HepG2 (cell line): ENCODE measurements at regions not wholly inside any gene's neighbourhood (a gene's known extent, or its start where the extent isn't known, plus 50 kb on each side); places are given as distances from the start of the nearest gene placed in this dataset.

Experiments
- AKAP8 ChIP-seq: sonication (generic); formaldehyde crosslinking; IDR thresholded peaks from 2 replicates; pipeline ENCODE4 v1.5.1; 2020; ENCODE audit warnings: mild to moderate bottlenecking, missing genetic modification reagents
- HHEX ChIP-seq: IDR thresholded peaks from 2 replicates; pipeline ENCODE4 v1.6.1; 2016; ENCODE audit warnings: control low read depth
- KDM1A ChIP-seq: IDR thresholded peaks from 2 replicates; pipeline ENCODE4 v1.6.1; 2016; ENCODE audit warnings: missing compliant biosample characterization
- KLF12 ChIP-seq: sonication (generic); formaldehyde crosslinking; IDR thresholded peaks from 2 replicates; pipeline ENCODE4 v1.4.0; 2020; ENCODE audit warnings: missing genetic modification reagents, borderline replicate concordance
- PHF21A ChIP-seq: sonication (generic); formaldehyde crosslinking; IDR thresholded peaks from 2 replicates; pipeline ENCODE4 v1.5.0; 2020; ENCODE audit warnings: mild to moderate bottlenecking, missing genetic modification reagents
- PRMT3 ChIP-seq: sonication (generic); formaldehyde crosslinking; IDR thresholded peaks from 2 replicates; pipeline ENCODE4 v1.8.1; 2022; ENCODE audit warnings: low read depth, mild to moderate bottlenecking, moderate library complexity, missing genetic modification reagents, borderline replicate concordance
- RFX3 ChIP-seq: IDR thresholded peaks from 2 replicates; pipeline ENCODE4 v1.6.1; 2016; ENCODE audit warnings: missing biosample characterization, missing genetic modification reagents
- SIX1 ChIP-seq: sonication (generic); formaldehyde crosslinking; IDR thresholded peaks from 2 replicates; pipeline ENCODE4 v1.4.0; 2020; ENCODE audit warnings: missing genetic modification reagents, borderline replicate concordance
- ZFP82 ChIP-seq: sonication (generic); formaldehyde crosslinking; IDR thresholded peaks from 2 replicates; pipeline ENCODE4 v1.5.1; 2020; ENCODE audit warnings: mild to moderate bottlenecking, missing genetic modification reagents, borderline replicate concordance
- ZMYM3 ChIP-seq: sonication (generic); formaldehyde crosslinking; IDR thresholded peaks from 2 replicates; pipeline ENCODE4 v1.5.1; 2020; ENCODE audit warnings: mild to moderate bottlenecking, missing genetic modification reagents
- ZMYM4 ChIP-seq: sonication (generic); formaldehyde crosslinking; IDR thresholded peaks from 2 replicates; pipeline ENCODE4 v1.8.1; 2023; ENCODE audit warnings: mild to moderate bottlenecking, missing genetic modification reagents
- ZNF24 ChIP-seq: fragments of 450-650 bp; IDR thresholded peaks from 2 replicates; pipeline ENCODE4 v1.6.1; 2017; ENCODE audit warnings: antibody characterized with exemption, mild to moderate bottlenecking
- ZNF431 ChIP-seq: sonication (generic); formaldehyde crosslinking; IDR thresholded peaks from 2 replicates; pipeline ENCODE4 v1.9.0; 2022; ENCODE audit warnings: missing genetic modification reagents, low read depth, mild to moderate bottlenecking, borderline replicate concordance
- TF ChIP-seq, protein P1 (sequence below): sonication (generic); formaldehyde crosslinking; IDR thresholded peaks from 2 replicates; pipeline ENCODE4 v1.9.0; 2021; ENCODE audit warnings: missing genetic modification reagents, mild to moderate bottlenecking, borderline replicate concordance
- TF ChIP-seq, protein P2 (sequence below): sonication (generic); formaldehyde crosslinking; IDR thresholded peaks from 2 replicates; pipeline ENCODE4 v1.4.0; 2020; ENCODE audit warnings: missing genetic modification reagents
- TF ChIP-seq, protein P3 (sequence below): sonication (generic); formaldehyde crosslinking; IDR thresholded peaks from 2 replicates; pipeline ENCODE4 v1.4.0; 2020; ENCODE audit warnings: mild to moderate bottlenecking, missing genetic modification reagents
- TF ChIP-seq, protein P4 (sequence below): sonication (generic); formaldehyde crosslinking; IDR thresholded peaks from 2 replicates; pipeline ENCODE4 v1.8.1; 2023; ENCODE audit warnings: mild to moderate bottlenecking, missing genetic modification reagents
- TF ChIP-seq, protein P5 (sequence below): IDR thresholded peaks from 2 replicates; pipeline ENCODE4 v1.6.1; 2012; ENCODE audit warnings: inconsistent platforms
- TF ChIP-seq, protein P6 (sequence below): sonication (generic); formaldehyde crosslinking; IDR thresholded peaks from 2 replicates; pipeline ENCODE4 v1.4.0; 2020; ENCODE audit warnings: missing genetic modification reagents

DNA sequence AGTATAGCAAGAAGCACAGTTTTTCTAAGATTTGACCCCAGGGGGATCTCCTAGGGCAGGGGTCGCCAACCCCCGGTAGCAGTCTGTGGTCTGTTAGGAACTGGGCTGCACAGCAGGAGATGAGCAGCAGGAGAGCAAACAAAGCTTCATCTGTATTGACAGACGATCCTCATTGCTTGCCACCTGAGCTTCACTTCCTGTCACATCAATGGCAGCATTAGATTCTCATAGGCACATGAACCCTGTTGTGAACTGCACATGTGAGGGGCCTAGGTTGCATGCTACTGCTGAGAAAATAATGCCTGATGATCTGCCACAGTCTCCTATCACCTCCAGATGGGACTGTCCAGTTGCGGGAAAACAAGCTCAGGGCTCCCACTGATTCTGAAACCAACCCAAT is 136.2 kb downstream of the RGPD3 start (continued):
- TF ChIP-seq, protein P1, sequence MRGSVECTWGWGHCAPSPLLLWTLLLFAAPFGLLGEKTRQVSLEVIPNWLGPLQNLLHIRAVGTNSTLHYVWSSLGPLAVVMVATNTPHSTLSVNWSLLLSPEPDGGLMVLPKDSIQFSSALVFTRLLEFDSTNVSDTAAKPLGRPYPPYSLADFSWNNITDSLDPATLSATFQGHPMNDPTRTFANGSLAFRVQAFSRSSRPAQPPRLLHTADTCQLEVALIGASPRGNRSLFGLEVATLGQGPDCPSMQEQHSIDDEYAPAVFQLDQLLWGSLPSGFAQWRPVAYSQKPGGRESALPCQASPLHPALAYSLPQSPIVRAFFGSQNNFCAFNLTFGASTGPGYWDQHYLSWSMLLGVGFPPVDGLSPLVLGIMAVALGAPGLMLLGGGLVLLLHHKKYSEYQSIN (CRISPR knock-in tag) = no peak
- TF ChIP-seq ZFP82 (no peak), KLF12 (CRISPR knock-in tag) (no peak), PRMT3 (CRISPR knock-in tag) (no peak), ZNF431 (CRISPR knock-in tag) (peak; percentile 78; the same call in 1 of the 2 replicates), KDM1A (0 out of 2 replicates have a peak, but pooled peaks have one; percentile 14), ZNF24 (no peak), PHF21A (CRISPR knock-in tag) (no peak), SIX1 (CRISPR knock-in tag) (0 out of 2 replicates have a peak, but pooled peaks have one; percentile 20), HHEX (CRISPR knock-in tag) (peak; percentile 72), ZMYM3 (CRISPR knock-in tag) (peak; percentile 85; the same call in 1 of the 2 replicates), ZMYM4 (CRISPR knock-in tag) (peak; percentile 90), RFX3 (CRISPR knock-in tag) (no peak), AKAP8 (CRISPR knock-in tag) (no peak)
- TF ChIP-seq, protein P2, sequence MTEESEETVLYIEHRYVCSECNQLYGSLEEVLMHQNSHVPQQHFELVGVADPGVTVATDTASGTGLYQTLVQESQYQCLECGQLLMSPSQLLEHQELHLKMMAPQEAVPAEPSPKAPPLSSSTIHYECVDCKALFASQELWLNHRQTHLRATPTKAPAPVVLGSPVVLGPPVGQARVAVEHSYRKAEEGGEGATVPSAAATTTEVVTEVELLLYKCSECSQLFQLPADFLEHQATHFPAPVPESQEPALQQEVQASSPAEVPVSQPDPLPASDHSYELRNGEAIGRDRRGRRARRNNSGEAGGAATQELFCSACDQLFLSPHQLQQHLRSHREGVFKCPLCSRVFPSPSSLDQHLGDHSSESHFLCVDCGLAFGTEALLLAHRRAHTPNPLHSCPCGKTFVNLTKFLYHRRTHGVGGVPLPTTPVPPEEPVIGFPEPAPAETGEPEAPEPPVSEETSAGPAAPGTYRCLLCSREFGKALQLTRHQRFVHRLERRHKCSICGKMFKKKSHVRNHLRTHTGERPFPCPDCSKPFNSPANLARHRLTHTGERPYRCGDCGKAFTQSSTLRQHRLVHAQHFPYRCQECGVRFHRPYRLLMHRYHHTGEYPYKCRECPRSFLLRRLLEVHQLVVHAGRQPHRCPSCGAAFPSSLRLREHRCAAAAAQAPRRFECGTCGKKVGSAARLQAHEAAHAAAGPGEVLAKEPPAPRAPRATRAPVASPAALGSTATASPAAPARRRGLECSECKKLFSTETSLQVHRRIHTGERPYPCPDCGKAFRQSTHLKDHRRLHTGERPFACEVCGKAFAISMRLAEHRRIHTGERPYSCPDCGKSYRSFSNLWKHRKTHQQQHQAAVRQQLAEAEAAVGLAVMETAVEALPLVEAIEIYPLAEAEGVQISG (CRISPR knock-in tag) = peak; percentile 55
- TF ChIP-seq, protein P3, sequence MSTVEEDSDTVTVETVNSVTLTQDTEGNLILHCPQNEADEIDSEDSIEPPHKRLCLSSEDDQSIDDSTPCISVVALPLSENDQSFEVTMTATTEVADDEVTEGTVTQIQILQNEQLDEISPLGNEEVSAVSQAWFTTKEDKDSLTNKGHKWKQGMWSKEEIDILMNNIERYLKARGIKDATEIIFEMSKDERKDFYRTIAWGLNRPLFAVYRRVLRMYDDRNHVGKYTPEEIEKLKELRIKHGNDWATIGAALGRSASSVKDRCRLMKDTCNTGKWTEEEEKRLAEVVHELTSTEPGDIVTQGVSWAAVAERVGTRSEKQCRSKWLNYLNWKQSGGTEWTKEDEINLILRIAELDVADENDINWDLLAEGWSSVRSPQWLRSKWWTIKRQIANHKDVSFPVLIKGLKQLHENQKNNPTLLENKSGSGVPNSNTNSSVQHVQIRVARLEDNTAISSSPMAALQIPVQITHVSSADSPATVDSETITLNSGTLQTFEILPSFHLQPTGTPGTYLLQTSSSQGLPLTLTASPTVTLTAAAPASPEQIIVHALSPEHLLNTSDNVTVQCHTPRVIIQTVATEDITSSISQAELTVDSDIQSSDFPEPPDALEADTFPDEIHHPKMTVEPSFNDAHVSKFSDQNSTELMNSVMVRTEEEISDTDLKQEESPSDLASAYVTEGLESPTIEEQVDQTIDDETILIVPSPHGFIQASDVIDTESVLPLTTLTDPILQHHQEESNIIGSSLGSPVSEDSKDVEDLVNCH (CRISPR knock-in tag) = no peak
- TF ChIP-seq, protein P4, sequence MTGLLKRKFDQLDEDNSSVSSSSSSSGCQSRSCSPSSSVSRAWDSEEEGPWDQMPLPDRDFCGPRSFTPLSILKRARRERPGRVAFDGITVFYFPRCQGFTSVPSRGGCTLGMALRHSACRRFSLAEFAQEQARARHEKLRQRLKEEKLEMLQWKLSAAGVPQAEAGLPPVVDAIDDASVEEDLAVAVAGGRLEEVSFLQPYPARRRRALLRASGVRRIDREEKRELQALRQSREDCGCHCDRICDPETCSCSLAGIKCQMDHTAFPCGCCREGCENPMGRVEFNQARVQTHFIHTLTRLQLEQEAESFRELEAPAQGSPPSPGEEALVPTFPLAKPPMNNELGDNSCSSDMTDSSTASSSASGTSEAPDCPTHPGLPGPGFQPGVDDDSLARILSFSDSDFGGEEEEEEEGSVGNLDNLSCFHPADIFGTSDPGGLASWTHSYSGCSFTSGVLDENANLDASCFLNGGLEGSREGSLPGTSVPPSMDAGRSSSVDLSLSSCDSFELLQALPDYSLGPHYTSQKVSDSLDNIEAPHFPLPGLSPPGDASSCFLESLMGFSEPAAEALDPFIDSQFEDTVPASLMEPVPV (CRISPR knock-in tag) = no peak
- TF ChIP-seq, protein P5, sequence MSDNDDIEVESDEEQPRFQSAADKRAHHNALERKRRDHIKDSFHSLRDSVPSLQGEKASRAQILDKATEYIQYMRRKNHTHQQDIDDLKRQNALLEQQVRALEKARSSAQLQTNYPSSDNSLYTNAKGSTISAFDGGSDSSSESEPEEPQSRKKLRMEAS = peak; percentile 95
- TF ChIP-seq, protein P6, sequence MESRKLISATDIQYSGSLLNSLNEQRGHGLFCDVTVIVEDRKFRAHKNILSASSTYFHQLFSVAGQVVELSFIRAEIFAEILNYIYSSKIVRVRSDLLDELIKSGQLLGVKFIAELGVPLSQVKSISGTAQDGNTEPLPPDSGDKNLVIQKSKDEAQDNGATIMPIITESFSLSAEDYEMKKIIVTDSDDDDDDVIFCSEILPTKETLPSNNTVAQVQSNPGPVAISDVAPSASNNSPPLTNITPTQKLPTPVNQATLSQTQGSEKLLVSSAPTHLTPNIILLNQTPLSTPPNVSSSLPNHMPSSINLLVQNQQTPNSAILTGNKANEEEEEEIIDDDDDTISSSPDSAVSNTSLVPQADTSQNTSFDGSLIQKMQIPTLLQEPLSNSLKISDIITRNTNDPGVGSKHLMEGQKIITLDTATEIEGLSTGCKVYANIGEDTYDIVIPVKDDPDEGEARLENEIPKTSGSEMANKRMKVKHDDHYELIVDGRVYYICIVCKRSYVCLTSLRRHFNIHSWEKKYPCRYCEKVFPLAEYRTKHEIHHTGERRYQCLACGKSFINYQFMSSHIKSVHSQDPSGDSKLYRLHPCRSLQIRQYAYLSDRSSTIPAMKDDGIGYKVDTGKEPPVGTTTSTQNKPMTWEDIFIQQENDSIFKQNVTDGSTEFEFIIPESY (CRISPR knock-in tag) = peak; percentile 31; the same call in 1 of the 2 replicates
